Aorta (tissue), 5 donors: ENCODE measurements at regions not wholly inside any gene's neighbourhood (a gene's known extent, or its start where the extent isn't known, plus 50 kb on each side); places are given as distances from the start of the nearest gene placed in this dataset.

Experiments
- ATAC-seq: fragments of 200-7000 bp; cut with Tn5 transposase; one replicate; pipeline ENCODE4 v1.9.1; 2022; ENCODE audit warnings: moderate library complexity; ENCODE audit not compliant: low FRiP score
- DNase-seq, 2 donors: peaks; one replicate each; pipeline ENCODE4 v3.0.0-alpha.2; 2020
- H3K27ac ChIP-seq, 2 donors: one replicate each; pipeline ENCODE4 v1.5.1; 2013; ENCODE audit warnings: low read length in 2 of 2, mild to moderate bottlenecking in 2 of 2, moderate library complexity in 2 of 2, control low read depth in 1 of 2, inconsistent platforms in 1 of 2, low read depth in 1 of 2
- H3K27me3 ChIP-seq, 2 donors: one replicate each; pipeline ENCODE4 v1.6.1; 2013; ENCODE audit warnings: control low read depth in 1 of 2, low read length in 1 of 2, mild to moderate bottlenecking in 1 of 2, moderate library complexity in 1 of 2; ENCODE audit not compliant: insufficient read depth in 2 of 2, control insufficient read depth in 1 of 2
- H3K36me3 ChIP-seq, 2 donors: one replicate each; pipeline ENCODE4 v1.6.1; 2013; ENCODE audit warnings: control low read depth in 1 of 2, low read length in 1 of 2, mild to moderate bottlenecking in 1 of 2; ENCODE audit not compliant: insufficient read depth in 2 of 2, control insufficient read depth in 1 of 2
- H3K4me1 ChIP-seq, 2 donors: one replicate each; pipeline ENCODE4 v1.6.1; 2013; ENCODE audit warnings: low read length in 2 of 2, control low read depth in 1 of 2, mild to moderate bottlenecking in 1 of 2, moderate library complexity in 1 of 2; ENCODE audit not compliant: insufficient read depth in 2 of 2, control insufficient read depth in 1 of 2
- H3K4me3 ChIP-seq, 2 donors: one replicate each; pipeline ENCODE4 v1.5.1; 2013; ENCODE audit warnings: low read length in 2 of 2, control low read depth in 1 of 2, mild to moderate bottlenecking in 1 of 2
- H3K9me3 ChIP-seq: one replicate; pipeline ENCODE4 v1.6.1; 2013; ENCODE audit warnings: mild to moderate bottlenecking, low read length; ENCODE audit not compliant: control insufficient read depth
- WGBS, 2 donors: extraction: QIAGEN DNeasy Blood & Tissue Kit; methylation state at CpG; one replicate each; pipeline ENCODE4 v1.1.7; 2013; 5-methylcytosine and 5-hydroxymethylcytosine counted together
- intact Hi-C, 2 donors: fragments of 100-400 bp; cut with DNase I; formaldehyde crosslinking; loops; one replicate each; pipeline versions ENCODE4 v1.14.2 to v1.15.0; 2022
- donor health status: healthy with polysubstance abuse.
- donor health status: Bipolar disorder and iron deficiency.
- donor health status: DM: no; HTN: no; CAD: no.
- donor health status: DM: no; HTN: no; CAD: no.
- donor health status: DM: yes; HTN: yes; CAD: no.

- 47 to 52% methylated on average over 14 of the region's 14 CpGs for WGBS, 2 donors
Measured at GRCh38 chr18:75621818-75622217, 194.3 kb upstream of the SMIM21 start.

GRCh38 chr18:75618146-75618545 lies 190.6 kb upstream of the SMIM21 start:
- Histone ChIP-seq H3K4me3 (no peak overlapping the region), H3K27me3 (no peaks in the 10 kb centered on the region), H3K27ac (no peak overlapping the region), H3K9me3 (peaks cover 1% of the 10 kb centered on the region), H3K36me3 (no peaks in the 10 kb centered on the region), H3K4me1 (no peaks in the 10 kb centered on the region)
- DNase-seq (no peak), ATAC-seq (no peak)
- WGBS, 2 donors: 84 to 87% methylated on average over 4 of the region's 4 CpGs
- intact Hi-C loops: no loop called here

More at GRCh38 chr18:75621818-75622217, 194.3 kb upstream of the SMIM21 start:
- DNase-seq (no peak), ATAC-seq (no peak)
- peaks cover 1% of the 10 kb centered on the region for H3K9me3 ChIP-seq
- no peak overlapping the region for H3K27ac ChIP-seq
- H3K36me3 ChIP-seq: no peaks in the 10 kb centered on the region
- intact Hi-C loops: no loop called here
- H3K27me3 ChIP-seq: no peaks in the 10 kb centered on the region
- no peak overlapping the region for H3K4me3 ChIP-seq
- H3K4me1 ChIP-seq: no peaks in the 10 kb centered on the region

GRCh38 chr18:75612456-75612855 lies 185.0 kb upstream of the SMIM21 start:
- no peak overlapping the region for H3K4me3 ChIP-seq
- H3K4me1 ChIP-seq: no peaks in the 10 kb centered on the region
- H3K27ac ChIP-seq: no peak overlapping the region
- no peaks in the 10 kb centered on the region for H3K36me3 ChIP-seq
- H3K27me3 ChIP-seq: no peaks in the 10 kb centered on the region
- WGBS, 2 donors: 10 to 16% methylated on average over 5 of the region's 5 CpGs
- intact Hi-C loops: no loop called here
- no peak for DNase-seq
- H3K9me3 ChIP-seq: no peaks in the 10 kb centered on the region
- ATAC-seq: no peak

DNA sequence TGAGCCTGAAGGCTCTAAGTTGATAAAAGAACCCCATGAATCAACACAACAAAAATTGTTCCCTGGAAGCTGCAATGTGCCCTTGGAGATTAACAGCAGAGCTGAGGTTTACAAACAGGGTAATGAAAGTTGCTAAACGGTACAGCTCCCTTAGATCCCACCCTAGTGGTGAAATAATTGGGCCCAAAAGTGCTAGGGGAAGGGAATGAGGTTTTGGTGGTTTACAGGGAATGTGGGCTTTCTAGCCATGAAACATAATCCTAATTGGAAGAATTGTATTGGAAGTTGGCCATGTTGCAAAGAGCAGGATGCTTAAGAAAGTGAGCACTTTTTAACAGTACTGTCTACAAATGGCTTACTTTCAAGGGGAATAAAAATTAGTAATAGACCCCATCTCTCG lies 180.2 kb upstream of the SMIM21 start:
- no peaks in the 10 kb centered on the region for H3K27me3 ChIP-seq
- WGBS, 2 donors: 10 to 25% methylated on average over 2 of the region's 2 CpGs
- no peaks in the 10 kb centered on the region for H3K4me1 ChIP-seq
- DNase-seq (no peak), ATAC-seq (no peak)
- intact Hi-C loops: no loop called here
- no peak overlapping the region for H3K27ac ChIP-seq
- H3K4me3 ChIP-seq: no peak overlapping the region
- H3K36me3 ChIP-seq: no peaks in the 10 kb centered on the region
- H3K9me3 ChIP-seq: no peaks in the 10 kb centered on the region

DNA sequence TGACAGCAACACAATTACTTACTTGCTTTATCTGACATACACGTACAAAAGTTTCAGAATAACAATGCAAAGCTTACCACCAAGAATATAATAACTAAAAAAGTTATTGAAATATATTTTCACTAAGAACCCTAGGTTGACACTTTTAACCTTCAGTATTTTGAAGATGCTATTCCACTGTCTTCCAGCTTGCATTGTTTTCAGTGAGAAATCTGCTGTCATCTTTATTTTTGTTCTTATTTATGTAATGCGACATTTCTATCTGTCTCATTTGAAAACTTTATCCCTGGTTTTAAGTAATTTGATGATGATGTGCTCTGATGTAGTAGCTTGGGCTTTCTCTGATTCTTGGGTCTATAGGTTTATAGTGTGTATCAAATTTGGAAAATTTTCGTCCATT lies 165.0 kb upstream of the SMIM21 start:
- ATAC-seq (no peak), DNase-seq (no peak)
- WGBS, 2 donors: 88 to 96% methylated on average over 3 of the region's 3 CpGs
- no peak overlapping the region for H3K4me3 ChIP-seq
- H3K36me3 ChIP-seq: no peaks in the 10 kb centered on the region
- intact Hi-C loops: no loop called here
- peaks cover 4% of the 10 kb centered on the region for H3K9me3 ChIP-seq
- no peaks in the 10 kb centered on the region for H3K27me3 ChIP-seq
- no peak overlapping the region for H3K27ac ChIP-seq
- no peaks in the 10 kb centered on the region for H3K4me1 ChIP-seq

GRCh38 chr18:75588412-75588811 lies 160.9 kb upstream of the SMIM21 start:
- 69 to 79% methylated on average over 16 of the region's 16 CpGs for WGBS, 2 donors
- Histone ChIP-seq H3K4me3 (no peak overlapping the region), H3K27me3 (no peaks in the 10 kb centered on the region), H3K9me3 (no peaks in the 10 kb centered on the region), H3K4me1 (no peaks in the 10 kb centered on the region), H3K36me3 (no peaks in the 10 kb centered on the region), H3K27ac (no peak overlapping the region)
- no peak for ATAC-seq
- DNase-seq: no peak
- intact Hi-C loops: no loop called here

- intact Hi-C loops: no loop called here
- 31 to 47% methylated on average over 6 of the region's 6 CpGs for WGBS, 2 donors
- no peak for DNase-seq
- ATAC-seq: no peak
- no peaks in the 10 kb centered on the region for H3K9me3 ChIP-seq
- H3K27ac ChIP-seq: no peak overlapping the region
- no peak overlapping the region for H3K4me3 ChIP-seq
- H3K27me3 ChIP-seq: no peaks in the 10 kb centered on the region
- no peaks in the 10 kb centered on the region for H3K4me1 ChIP-seq
- H3K36me3 ChIP-seq: no peaks in the 10 kb centered on the region
Measured at GRCh38 chr18:75587131-75587530, 159.6 kb upstream of the SMIM21 start.

DNA sequence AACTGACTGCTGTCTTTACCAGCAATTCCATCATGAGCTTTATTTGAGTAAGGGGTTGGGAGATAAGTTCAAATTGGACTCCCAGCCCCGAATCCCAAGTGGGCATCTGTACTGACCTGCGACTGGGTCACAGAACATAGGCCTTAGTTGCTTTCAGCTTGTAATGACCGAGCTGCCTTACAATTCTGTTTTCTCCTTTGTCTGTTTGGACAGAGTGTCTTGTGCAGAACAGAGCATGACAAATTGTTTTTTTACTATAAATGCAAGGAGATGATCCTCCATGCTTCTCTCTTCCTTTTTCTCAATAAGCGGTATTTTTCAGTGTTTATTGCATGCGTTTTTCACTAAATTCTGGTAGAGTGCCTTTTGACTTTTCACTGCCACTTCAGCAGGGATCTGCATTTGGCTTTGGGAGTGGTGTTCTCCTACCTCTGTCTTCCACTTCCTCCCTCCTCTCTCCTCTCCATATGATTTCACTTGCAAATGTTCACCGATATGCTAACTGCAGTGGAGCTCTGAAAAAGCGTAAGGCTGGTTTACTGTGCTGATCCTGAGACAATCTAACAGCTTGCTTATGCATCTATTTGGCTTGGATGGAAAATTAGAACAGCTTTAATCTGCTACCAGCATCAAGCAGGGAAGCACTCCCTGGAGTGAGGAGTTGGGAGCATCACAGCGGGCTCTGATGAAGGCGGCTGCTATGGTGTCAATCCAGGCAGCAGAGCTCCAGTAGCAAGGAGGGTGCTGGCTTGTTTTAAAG lies 158.8 kb upstream of the SMIM21 start:
- Histone ChIP-seq H3K4me3 (no peak overlapping the region), H3K36me3 (no peaks in the 10 kb centered on the region), H3K4me1 (no peaks in the 10 kb centered on the region), H3K9me3 (no peaks in the 10 kb centered on the region), H3K27me3 (no peaks in the 10 kb centered on the region), H3K27ac (no peak overlapping the region)
- 86% methylated on average over 9 of the region's 9 CpGs for WGBS, 2 donors
- intact Hi-C loops: no loop called here
- ATAC-seq (no peak), DNase-seq (no peak)

GRCh38 chr18:75582940-75583339 lies 155.4 kb upstream of the SMIM21 start:
- no peaks in the 10 kb centered on the region for H3K36me3 ChIP-seq
- H3K4me3 ChIP-seq: no peak overlapping the region
- H3K27me3 ChIP-seq: no peaks in the 10 kb centered on the region
- no peak for ATAC-seq
- no peak for DNase-seq
- no peaks in the 10 kb centered on the region for H3K9me3 ChIP-seq
- no peaks in the 10 kb centered on the region for H3K4me1 ChIP-seq
- no peak overlapping the region for H3K27ac ChIP-seq
- WGBS, 2 donors: 92 to 96% methylated on average over 6 of the region's 6 CpGs
- intact Hi-C loops: no loop called here
